SK-N-SH (cell line): ENCODE measurements at regions not wholly inside any gene's neighbourhood (a gene's known extent, or its start where the extent isn't known, plus 50 kb on each side); places are given as distances from the start of the nearest gene placed in this dataset.

Experiments
- CTCF ChIA-PET: fragments of 300-600, 350-600 bp; formaldehyde crosslinking; extraction: SDS; loops from one replicate; lab custom pipeline; 2021; lab: Yijun Ruan, JAX
- POLR2A ChIA-PET: fragments of 350-600 bp; sonication (Branson Sonifier 250); formaldehyde crosslinking; extraction: SDS; loops from one replicate; lab custom pipeline; 2020; ENCODE audit warnings: antibody characterized with exemption, inconsistent platforms; lab: Yijun Ruan, JAX
- DNase-seq: peaks from one replicate; pipeline ENCODE4 v3.0.0; 2012
- H2AFZ ChIP-seq: fragments of 200-600 bp; sonication (generic); 2 replicates; pipeline ENCODE4 v1.8.1; 2016; ENCODE audit warnings: antibody characterized with exemption, mild to moderate bottlenecking, low read depth
- H3F3A ChIP-seq: fragments of 200-600 bp; sonication (generic); replicated peaks from 2 replicates; pipeline ENCODE3; 2016; ENCODE audit warnings: antibody characterized with exemption, mild to moderate bottlenecking; ENCODE audit not compliant: insufficient read depth
- H3K27ac ChIP-seq, 2 experiments: fragments of 200-500 bp in 1 of 2; fragments of 200-600 bp in 1 of 2; sonication (Bioruptor generic) in 1 of 2; sonication (generic), shearing (Covaris generic) in 1 of 2; 2 replicates each; pipeline versions ENCODE4 v1.5.1 to v1.6.1; 2014 to 2016; ENCODE audit warnings: low read depth in 2 of 2, inconsistent platforms in 1 of 2, low read length in 1 of 2, mild to moderate bottlenecking in 1 of 2, mixed read lengths in 1 of 2
- H3K27me3 ChIP-seq: fragments of 200-600 bp; sonication (generic), shearing (Covaris generic); 2 replicates; pipeline ENCODE4 v1.6.1; 2016; ENCODE audit warnings: mixed run types; ENCODE audit not compliant: insufficient read depth
- H3K36me3 ChIP-seq, 2 experiments: fragments of 200-500 bp in 1 of 2; fragments of 200-600 bp in 1 of 2; sonication (Bioruptor generic) in 1 of 2; sonication (generic) in 1 of 2; replicated peaks in 1 of 2; 2 replicates each; pipeline versions ENCODE3 to v1.5.1; 2014 to 2016; ENCODE audit warnings: low read length in 1 of 2, mild to moderate bottlenecking in 1 of 2; ENCODE audit not compliant: insufficient read depth in 2 of 2, control insufficient read depth in 1 of 2
- H3K4me1 ChIP-seq, 2 experiments: fragments of 200-500 bp in 1 of 2; fragments of 200-600 bp in 1 of 2; sonication (Bioruptor generic) in 1 of 2; sonication (generic), shearing (Covaris generic) in 1 of 2; 2 replicates each; pipeline versions ENCODE4 v1.5.1 to v1.6.1; 2014 to 2016; ENCODE audit warnings: low read depth in 1 of 2, low read length in 1 of 2, mixed run types in 1 of 2; ENCODE audit not compliant: insufficient read depth in 2 of 2, control insufficient read depth in 1 of 2
- H3K4me2 ChIP-seq: fragments of 200-600 bp; sonication (generic), shearing (Covaris generic); 2 replicates; pipeline ENCODE4 v1.6.1; 2017; ENCODE audit warnings: mixed run types
- H3K4me3 ChIP-seq, 2 experiments: fragments of 200-500 bp in 1 of 2; fragments of 200-600 bp in 1 of 2; sonication (Bioruptor generic) in 1 of 2; sonication (generic), shearing (Covaris generic) in 1 of 2; 2 replicates each; pipeline versions ENCODE4 v1.5.1 to v1.8.1; 2014 to 2016; ENCODE audit warnings: low read depth in 2 of 2, inconsistent platforms in 1 of 2, low read length in 1 of 2, mild to moderate bottlenecking in 1 of 2, mixed read lengths in 1 of 2, moderate library complexity in 1 of 2
- H3K79me2 ChIP-seq: fragments of 200-600 bp; sonication (generic); 2 replicates; pipeline ENCODE4 v1.8.1; 2017; ENCODE audit warnings: mild to moderate bottlenecking; ENCODE audit not compliant: insufficient read depth
- H3K9ac ChIP-seq: fragments of 200-600 bp; sonication (generic); 2 replicates; pipeline ENCODE4 v1.6.1; 2017; ENCODE audit warnings: mixed run types
- H3K9me2 ChIP-seq: fragments of 200-600 bp; sonication (generic); 2 replicates; pipeline ENCODE4 v1.6.1; 2017; ENCODE audit warnings: mixed run types
- H3K9me3 ChIP-seq: fragments of 200-600 bp; sonication (generic); 2 replicates; pipeline ENCODE4 v1.6.1; 2017; ENCODE audit warnings: mixed run types, mild to moderate bottlenecking, moderate library complexity
- H4K20me1 ChIP-seq: fragments of 200-600 bp; sonication (generic); 2 replicates; pipeline ENCODE4 v1.6.1; 2017; ENCODE audit warnings: mild to moderate bottlenecking, mixed run types; ENCODE audit not compliant: insufficient read depth
- CHD2 ChIP-seq: fragments of 150-350 bp; IDR thresholded peaks from 2 replicates; pipeline ENCODE4 v1.6.1; 2018; ENCODE audit warnings: low read length; ENCODE audit not compliant: partially characterized antibody
- CTCF ChIP-seq: fragments of 200-600 bp; sonication (generic); IDR thresholded peaks from 2 replicates; pipeline ENCODE4 v1.6.1; 2017; ENCODE audit warnings: antibody characterized with exemption, mild to moderate bottlenecking, moderate library complexity
- FOSL2 ChIP-seq: IDR thresholded peaks from 2 replicates; pipeline ENCODE4 v1.4.0; 2012; ENCODE audit warnings: low read depth, mild to moderate bottlenecking, moderate library complexity, borderline replicate concordance
- FOXJ3 ChIP-seq: sonication (generic); formaldehyde crosslinking; IDR thresholded peaks from 2 replicates; pipeline ENCODE4 v1.5.1; 2020; ENCODE audit warnings: mild to moderate bottlenecking, missing genetic modification reagents
- FOXM1 ChIP-seq: IDR thresholded peaks from 2 replicates; pipeline ENCODE4 v1.4.0; 2012; ENCODE audit warnings: low read depth, mild to moderate bottlenecking
- IRF3 ChIP-seq: fragments of 150-350 bp; IDR thresholded peaks from 2 replicates; pipeline ENCODE4 v1.6.1; 2016; ENCODE audit warnings: mild to moderate bottlenecking, low read depth, low read length
- JUND ChIP-seq: IDR thresholded peaks from 2 replicates; pipeline ENCODE4 v1.4.0; 2012
- MXI1 ChIP-seq: IDR thresholded peaks from 2 replicates; pipeline ENCODE4 v1.6.1; 2012; ENCODE audit warnings: mild to moderate bottlenecking, low read depth, low read length, improper control_type of control experiment
- NFIC ChIP-seq: IDR thresholded peaks from 2 replicates; pipeline ENCODE4 v1.4.0; 2012; ENCODE audit warnings: borderline replicate concordance
- PBX3 ChIP-seq: IDR thresholded peaks from 2 replicates; pipeline ENCODE4; 2012
- POLR2AphosphoS5 ChIP-seq: IDR thresholded peaks from 2 replicates; pipeline ENCODE4 v1.6.1; 2012; ENCODE audit warnings: low read depth, low read length
- RAD21 ChIP-seq: IDR thresholded peaks from 2 replicates; pipeline ENCODE4 v1.6.1; 2012; ENCODE audit warnings: mild to moderate bottlenecking, low read length
- REST ChIP-seq: IDR thresholded peaks from 2 replicates; pipeline ENCODE4 v1.6.1; 2012; ENCODE audit warnings: mild to moderate bottlenecking, low read depth, low read length, moderate library complexity
- SMC3 ChIP-seq: IDR thresholded peaks from 2 replicates; pipeline ENCODE4 v1.6.1; 2012; ENCODE audit warnings: low read depth, low read length, improper control_type of control experiment
- TEAD4 ChIP-seq: IDR thresholded peaks from 2 replicates; pipeline ENCODE4 v1.4.0; 2012; ENCODE audit warnings: mild to moderate bottlenecking, borderline replicate concordance; ENCODE audit not compliant: insufficient read depth
- WGBS: methylation state at CpG from one replicate; pipeline ENCODE4 v1.1.6; 2017; ENCODE audit warnings: low lambda C conversion rate; 5-methylcytosine and 5-hydroxymethylcytosine counted together

DNA sequence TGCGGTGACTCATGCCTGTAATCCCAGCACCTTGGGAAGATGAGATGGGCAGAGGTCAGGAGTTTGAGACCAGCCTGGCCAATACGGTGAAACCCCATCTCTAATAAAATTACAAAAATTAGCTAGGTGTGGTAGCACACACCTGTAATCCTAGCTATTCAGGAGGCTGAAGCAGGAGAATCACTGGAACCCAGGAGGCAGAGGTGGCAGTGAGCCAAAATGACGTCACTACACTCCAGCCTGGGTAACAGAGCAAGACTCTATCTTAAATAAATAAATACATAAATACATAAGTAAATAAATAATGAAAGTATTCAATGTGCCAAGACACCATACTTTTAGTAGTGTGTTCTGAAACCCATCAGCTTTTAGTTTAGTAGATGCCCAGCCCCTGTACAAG, 308.1 kb upstream of the FLRT2 start:
- Histone ChIP-seq H3K36me3 (no peaks in the 10 kb centered on the region), H3K4me3 (no peak overlapping the region), H3K4me1 (no peaks in the 10 kb centered on the region), H2AFZ (no peak overlapping the region), H3F3A (peaks cover 3% of the 10 kb centered on the region), H3K79me2 (no peaks in the 10 kb centered on the region), H3K4me2 (no peak overlapping the region), H3K27me3 (no peaks in the 10 kb centered on the region), H3K9me3 (peaks cover 4% of the 10 kb centered on the region; the same call in 1 of the 2 replicates), H3K9me2 (no peaks in the 10 kb centered on the region), H3K9ac (no peak overlapping the region), H4K20me1 (no peaks in the 10 kb centered on the region), H3K27ac (no peak overlapping the region)
- ChIA-PET CTCF (no interaction called here), POLR2A (no interaction called here)
- WGBS: 55% methylated on average over 3 of the region's 3 CpGs
- no peak for DNase-seq
- TF ChIP-seq JUND (no peak), NFIC (0 out of 2 replicates have a peak, but pooled peaks have one; percentile 17)

- H3K4me2 ChIP-seq: no peak overlapping the region
- no peaks in the 10 kb centered on the region for H3K4me1 ChIP-seq
- H4K20me1 ChIP-seq: no peaks in the 10 kb centered on the region
- peaks cover 3% of the 10 kb centered on the region for H3F3A ChIP-seq
- POLR2A ChIA-PET: no interaction called here
- no peaks in the 10 kb centered on the region for H3K36me3 ChIP-seq
- no peaks in the 10 kb centered on the region for H3K79me2 ChIP-seq
- H3K9me3 ChIP-seq: peaks cover 4% of the 10 kb centered on the region; the same call in 1 of the 2 replicates
- H3K4me3 ChIP-seq: no peak overlapping the region
- no peak for TF ChIP-seq FOXM1
- TF ChIP-seq POLR2AphosphoS5: no peak
- no peak for TF ChIP-seq FOXJ3 (CRISPR knock-in tag)
- TF ChIP-seq REST: no peak
- no peak for TF ChIP-seq MXI1
- no peak for TF ChIP-seq CHD2
- DNase-seq: no peak
- H3K27ac ChIP-seq: no peak overlapping the region
- no peaks in the 10 kb centered on the region for H3K27me3 ChIP-seq
- CTCF ChIA-PET: no interaction called here
- H3K9ac ChIP-seq: no peak overlapping the region
- WGBS: 53% methylated on average over 1 of the region's 1 CpG
- H3K9me2 ChIP-seq: no peaks in the 10 kb centered on the region
- H2AFZ ChIP-seq: no peak overlapping the region
Observed at GRCh38 chr14:85222341-85222740, 307.6 kb upstream of the FLRT2 start.

DNA sequence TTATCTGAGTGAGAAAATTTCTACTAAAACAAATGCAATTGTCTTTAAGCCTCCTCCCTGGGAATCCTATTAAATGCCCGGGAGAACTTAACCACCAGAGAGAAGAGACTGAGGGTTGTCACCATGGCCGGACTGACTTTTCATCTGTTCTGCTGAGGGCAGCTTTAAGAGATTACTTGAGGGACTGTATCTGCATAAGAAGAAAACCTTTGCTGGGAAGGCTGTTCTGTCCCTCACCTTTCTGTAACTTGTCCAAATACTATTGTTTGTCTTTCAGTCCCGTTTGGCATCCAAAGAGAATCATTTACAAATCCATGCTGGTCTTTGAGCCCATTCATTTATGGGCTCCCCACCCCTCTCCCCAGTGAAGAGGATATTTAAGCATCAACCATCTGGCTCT, 306.3 kb upstream of the FLRT2 start:
- H3F3A ChIP-seq: no peaks in the 10 kb centered on the region
- no peaks in the 10 kb centered on the region for H3K27me3 ChIP-seq
- 16% methylated on average over 3 of the region's 3 CpGs for WGBS
- no peak overlapping the region for H3K27ac ChIP-seq
- POLR2A ChIA-PET: no interaction called here
- no peaks in the 10 kb centered on the region for H3K36me3 ChIP-seq
- no peak for DNase-seq
- H3K79me2 ChIP-seq: no peaks in the 10 kb centered on the region
- peaks cover 3% of the 10 kb centered on the region; the same call in 1 of the 2 replicates for H3K9me3 ChIP-seq
- no peaks in the 10 kb centered on the region for H3K9me2 ChIP-seq
- no peak overlapping the region for H3K4me2 ChIP-seq
- H2AFZ ChIP-seq: 0 out of 2 replicates have a peak overlapping the region, but pooled peaks have one; percentile 35
- CTCF ChIA-PET: no interaction called here
- H4K20me1 ChIP-seq: no peaks in the 10 kb centered on the region
- H3K4me3 ChIP-seq: no peak overlapping the region
- no peaks in the 10 kb centered on the region for H3K4me1 ChIP-seq
- H3K9ac ChIP-seq: no peak overlapping the region
- TF ChIP-seq TEAD4 (no peak), FOXM1 (no peak), IRF3 (no peak), FOSL2 (no peak), SMC3 (no peak), FOXJ3 (CRISPR knock-in tag) (no peak), CHD2 (no peak), RAD21 (no peak), CTCF (no peak), PBX3 (no peak), NFIC (no peak), JUND (no peak)
